ENCODE measurements at regions not wholly inside any gene's neighbourhood (a gene's known extent, or its start where the extent isn't known, plus 50 kb on each side); places are given as distances from the start of the nearest gene placed in this dataset.

- H3K27ac Mint-ChIP-seq (ENCODE audit: unreplicated experiment) = no peak overlapping the region
- no peaks in the 10 kb centered on the region for H3K4me1 Mint-ChIP-seq (ENCODE audit: low read depth)
- no peak for TF ChIP-seq CTCF (IDR thresholded peaks at IDR 0.05)
- DNase-seq (ENCODE audit: low spot score) = no peak
- peaks cover 8% of the 10 kb centered on the region for H3K9me3 Mint-ChIP-seq (ENCODE audit: low read depth)
- no peaks in the 10 kb centered on the region for H3K27me3 Mint-ChIP-seq (ENCODE audit: low read depth)
- H3K36me3 Mint-ChIP-seq (ENCODE audit: low read depth) = peaks cover 2% of the 10 kb centered on the region
- no peak overlapping the region for H3K4me3 Mint-ChIP-seq (ENCODE audit: unreplicated experiment)
Observed at GRCh38 chr6:18062733-18063132, 59.7 kb downstream of the NHLRC1 start.

DNA sequence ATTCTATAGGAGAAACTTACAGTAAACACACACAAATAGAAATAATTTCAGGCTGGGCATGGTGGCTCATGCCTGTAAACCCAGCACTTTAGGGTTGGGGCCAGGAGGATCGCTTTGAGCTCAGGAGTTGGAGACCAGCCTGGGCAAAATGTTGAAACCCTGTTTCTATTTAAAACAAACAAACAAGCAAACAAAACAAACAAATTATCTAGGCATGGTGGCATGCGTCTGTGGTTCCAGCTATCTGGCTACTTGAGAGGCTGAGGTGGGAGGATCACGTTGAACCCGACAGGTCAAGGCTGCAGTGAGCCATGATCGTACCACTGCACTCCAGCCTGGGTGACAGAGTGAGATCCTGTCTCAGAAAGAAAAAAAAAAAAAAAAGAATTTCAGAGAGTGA, 64.0 kb downstream of the NHLRC1 start:
- peaks cover 5% of the 10 kb centered on the region for H3K9me3 Mint-ChIP-seq (ENCODE audit: low read depth)
- H3K4me3 Mint-ChIP-seq (ENCODE audit: unreplicated experiment) = no peak overlapping the region
- no peak for TF ChIP-seq CTCF (IDR thresholded peaks at IDR 0.05)
- H3K27ac Mint-ChIP-seq (ENCODE audit: unreplicated experiment) = no peak overlapping the region
- peaks cover 2% of the 10 kb centered on the region for H3K36me3 Mint-ChIP-seq (ENCODE audit: low read depth)
- no peak for DNase-seq (ENCODE audit: low spot score)
- H3K4me1 Mint-ChIP-seq (ENCODE audit: low read depth) = peaks cover 4% of the 10 kb centered on the region
- no peaks in the 10 kb centered on the region for H3K27me3 Mint-ChIP-seq (ENCODE audit: low read depth)

- no peak for TF ChIP-seq CTCF (IDR thresholded peaks at IDR 0.05)
- no peak for DNase-seq (ENCODE audit: low spot score)
- Mint-ChIP-seq H3K36me3 (ENCODE audit: low read depth) (no peaks in the 10 kb centered on the region), H3K4me3 (ENCODE audit: unreplicated experiment) (no peak overlapping the region), H3K27me3 (ENCODE audit: low read depth) (no peaks in the 10 kb centered on the region), H3K27ac (ENCODE audit: unreplicated experiment) (no peak overlapping the region), H3K9me3 (ENCODE audit: low read depth) (no peaks in the 10 kb centered on the region), H3K4me1 (ENCODE audit: low read depth) (peaks cover 4% of the 10 kb centered on the region)
Observed at GRCh38 chr6:18055714-18056382, 66.6 kb downstream of the NHLRC1 start.

DNA sequence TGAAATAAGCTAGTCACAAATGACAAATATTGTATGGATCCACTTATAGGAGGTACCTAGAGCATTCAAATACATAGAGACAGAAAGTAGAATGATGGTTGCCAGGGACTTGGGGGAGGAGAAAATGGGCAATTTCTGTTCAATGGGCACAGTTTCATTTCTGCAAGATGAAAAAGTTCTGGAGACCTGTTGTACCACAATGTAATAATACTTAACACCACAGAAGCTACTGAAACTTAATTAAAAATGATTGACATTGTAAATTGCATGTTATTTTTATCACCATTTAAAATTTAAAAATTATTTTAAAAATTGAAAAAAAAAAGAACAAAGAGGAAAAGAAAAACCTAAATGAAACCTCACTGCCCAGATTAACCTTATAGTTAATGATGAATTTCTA, 67.4 kb downstream of the NHLRC1 start:
- DNase-seq (ENCODE audit: low spot score) = no peak
- H3K27me3 Mint-ChIP-seq (ENCODE audit: low read depth) = no peaks in the 10 kb centered on the region
- H3K9me3 Mint-ChIP-seq (ENCODE audit: low read depth) = no peaks in the 10 kb centered on the region
- no peak overlapping the region for H3K27ac Mint-ChIP-seq (ENCODE audit: unreplicated experiment)
- H3K36me3 Mint-ChIP-seq (ENCODE audit: low read depth) = no peaks in the 10 kb centered on the region
- H3K4me1 Mint-ChIP-seq (ENCODE audit: low read depth) = peaks cover 4% of the 10 kb centered on the region
- TF ChIP-seq CTCF (IDR thresholded peaks at IDR 0.05) = no peak
- H3K4me3 Mint-ChIP-seq (ENCODE audit: unreplicated experiment) = no peak overlapping the region

DNA sequence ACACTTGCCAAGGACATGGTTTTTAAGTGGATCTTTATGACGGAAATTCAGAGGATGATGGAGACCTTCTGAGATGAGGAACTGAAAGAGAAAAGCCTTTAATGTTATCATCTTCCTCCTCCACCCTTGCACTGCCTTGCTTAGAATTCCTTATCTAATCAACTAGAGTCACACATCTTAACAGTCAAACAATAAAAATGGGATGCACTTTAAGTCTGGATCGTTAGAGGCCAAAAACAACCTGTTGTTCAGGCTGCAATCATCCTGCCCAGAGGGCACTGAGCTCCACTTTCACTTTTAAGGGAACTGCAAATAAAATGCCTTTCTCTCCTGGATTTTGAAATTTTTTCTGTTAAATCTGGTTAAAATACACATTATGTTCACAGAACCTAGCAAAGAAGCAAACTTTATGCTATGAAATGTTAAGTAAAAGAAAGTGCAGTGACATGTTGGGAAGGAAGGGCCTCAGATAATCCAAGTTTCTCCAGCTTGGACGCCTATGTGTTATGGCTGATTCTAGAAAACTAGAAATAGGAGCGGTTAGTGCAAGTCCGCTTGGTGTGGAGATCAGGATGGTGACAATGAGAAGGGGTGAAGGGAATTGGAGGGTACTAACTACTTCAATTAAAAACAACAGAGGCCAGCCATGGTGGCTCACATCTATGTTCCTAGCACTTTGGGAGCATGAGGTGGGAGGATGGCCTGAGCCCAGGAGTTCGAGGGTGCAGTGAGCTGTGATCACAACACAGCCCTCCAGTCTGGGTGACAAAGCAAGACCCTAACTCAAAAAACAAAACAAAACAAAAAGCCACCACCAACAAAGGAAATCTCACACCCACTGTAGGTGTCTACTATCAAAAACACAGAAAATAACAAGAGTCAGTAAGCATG, 66.4 kb upstream of the KIF13A start:
- no peak overlapping the region for H3K4me3 Mint-ChIP-seq (ENCODE audit: unreplicated experiment)
- H3K36me3 Mint-ChIP-seq (ENCODE audit: low read depth) = no peaks in the 10 kb centered on the region
- H3K27me3 Mint-ChIP-seq (ENCODE audit: low read depth) = no peaks in the 10 kb centered on the region
- H3K4me1 Mint-ChIP-seq (ENCODE audit: low read depth) = peaks cover 4% of the 10 kb centered on the region
- no peak for TF ChIP-seq CTCF (IDR thresholded peaks at IDR 0.05)
- H3K27ac Mint-ChIP-seq (ENCODE audit: unreplicated experiment) = no peak overlapping the region
- H3K9me3 Mint-ChIP-seq (ENCODE audit: low read depth) = no peaks in the 10 kb centered on the region
- DNase-seq (ENCODE audit: low spot score) = no peak

Data from chondrocyte (in vitro differentiated cells).